Uterus (tissue), 3 donors: ENCODE measurements at regions not wholly inside any gene's neighbourhood (a gene's known extent, or its start where the extent isn't known, plus 50 kb on each side); places are given as distances from the start of the nearest gene placed in this dataset.

Experiments used
- DNase-seq, 2 donors: peaks; one replicate each; pipeline ENCODE4 v3.0.0-alpha.2; 2019 to 2020
- H3K27ac ChIP-seq, 2 donors: fragments of 200-600 bp; sonication (generic); 1 replicate in 1 of 2; 2 replicates in 1 of 2; pipeline ENCODE4 v1.5.1; 2016 to 2018
- H3K27me3 ChIP-seq, 2 donors: fragments of 200-600 bp; sonication (generic); one replicate each; pipeline ENCODE4 v1.5.1; 2018 to 2019; ENCODE audit warnings: control low read depth in 1 of 2
- H3K36me3 ChIP-seq, 2 donors: fragments of 200-600 bp; sonication (generic); one replicate each; pipeline ENCODE4 v1.5.1; 2019; ENCODE audit warnings: control low read depth in 1 of 2
- H3K4me1 ChIP-seq, 2 donors: fragments of 200-600 bp; sonication (generic); one replicate each; pipeline ENCODE4 v1.5.1; 2018 to 2019; ENCODE audit warnings: control low read depth in 1 of 2
- H3K4me3 ChIP-seq, 2 donors: fragments of 200-600 bp; sonication (generic); 1 replicate in 1 of 2; 2 replicates in 1 of 2; pipeline ENCODE4 v1.5.1; 2018 to 2019; ENCODE audit warnings: mild to moderate bottlenecking in 1 of 2
- H3K9me3 ChIP-seq, 2 donors: fragments of 200-600 bp; sonication (generic); one replicate each; pipeline ENCODE4 v1.5.1; 2019; ENCODE audit warnings: control low read depth in 1 of 2
- CTCF ChIP-seq, 4 experiments: fragments of 200-600 bp in 2 of 4; fragments of 450-650 bp in 2 of 4; sonication (generic) in 2 of 4; IDR thresholded peaks; one replicate each; pipeline ENCODE4 v1.5.1; 2016 to 2019; ENCODE audit warnings: antibody characterized with exemption in 4 of 4, mild to moderate bottlenecking in 2 of 4, moderate library complexity in 1 of 4
- POLR2A ChIP-seq, 2 donors: fragments of 450-650 bp; IDR thresholded peaks; one replicate each; pipeline ENCODE4 v1.6.1; 2016; ENCODE audit warnings: antibody characterized with exemption in 2 of 2, mild to moderate bottlenecking in 1 of 2, moderate library complexity in 1 of 2
- intact Hi-C: fragments of 100-400 bp; cut with DNase I; formaldehyde crosslinking; loops from one replicate; pipeline ENCODE4 v1.15.1; 2023; ENCODE audit warnings: low total_unique reads
- donor health status: DM: yes; HTN: yes; CAD: no.

- no peaks in the 10 kb centered on the region for H3K27me3 ChIP-seq
- TF ChIP-seq CTCF (IDR thresholded peaks at IDR 0.05) (no peak), POLR2A (IDR thresholded peaks at IDR 0.05) (no peak)
- no peak overlapping the region for H3K27ac ChIP-seq
- no peak for DNase-seq
- no peaks in the 10 kb centered on the region for H3K4me1 ChIP-seq
- no peak overlapping the region for H3K4me3 ChIP-seq
- H3K9me3 ChIP-seq = no peaks in the 10 kb centered on the region
- no peaks in the 10 kb centered on the region for H3K36me3 ChIP-seq
- intact Hi-C loops = no loop called here
These were observed 183.2 kb downstream of the SOX9 start for GRCh38 chr17:72303787-72304733.

- H3K4me3 ChIP-seq = no peak overlapping the region
- TF ChIP-seq POLR2A (IDR thresholded peaks at IDR 0.05) = no peak
- DNase-seq = no peak
- H3K27me3 ChIP-seq = no peaks in the 10 kb centered on the region
- intact Hi-C loops = no loop called here
- H3K4me1 ChIP-seq = no peaks in the 10 kb centered on the region
- H3K9me3 ChIP-seq = no peaks in the 10 kb centered on the region
- no peak overlapping the region for H3K27ac ChIP-seq
- no peaks in the 10 kb centered on the region for H3K36me3 ChIP-seq
These were observed 184.0 kb downstream of the SOX9 start for GRCh38 chr17:72304859-72305258.

- no peak for DNase-seq
- no peaks in the 10 kb centered on the region for H3K27me3 ChIP-seq
- TF ChIP-seq CTCF (IDR thresholded peaks at IDR 0.05) (no peak), POLR2A (IDR thresholded peaks at IDR 0.05) (no peak)
- no peaks in the 10 kb centered on the region for H3K9me3 ChIP-seq
- no peak overlapping the region for H3K27ac ChIP-seq
- intact Hi-C loops = no loop called here
- no peak overlapping the region for H3K4me3 ChIP-seq
- H3K4me1 ChIP-seq = no peaks in the 10 kb centered on the region
- no peaks in the 10 kb centered on the region for H3K36me3 ChIP-seq
These were observed 184.7 kb downstream of the SOX9 start for GRCh38 chr17:72305472-72305871.

GRCh38 chr17:72306037-72306436, 185.2 kb downstream of the SOX9 start:
- Histone ChIP-seq H3K9me3 (no peaks in the 10 kb centered on the region), H3K4me3 (no peak overlapping the region), H3K36me3 (no peaks in the 10 kb centered on the region), H3K27me3 (no peaks in the 10 kb centered on the region), H3K27ac (no peak overlapping the region), H3K4me1 (no peaks in the 10 kb centered on the region)
- DNase-seq = no peak
- TF ChIP-seq CTCF (IDR thresholded peaks at IDR 0.05) (no peak), POLR2A (IDR thresholded peaks at IDR 0.05) (no peak)
- intact Hi-C loops = no loop called here

GRCh38 chr17:72307836-72308235, 187.0 kb downstream of the SOX9 start:
- Histone ChIP-seq H3K4me1 (no peaks in the 10 kb centered on the region), H3K36me3 (no peaks in the 10 kb centered on the region), H3K9me3 (no peaks in the 10 kb centered on the region), H3K4me3 (no peak overlapping the region), H3K27ac (no peak overlapping the region), H3K27me3 (no peaks in the 10 kb centered on the region)
- TF ChIP-seq POLR2A (IDR thresholded peaks at IDR 0.05) = no peak
- TF ChIP-seq CTCF (IDR thresholded peaks at IDR 0.05) = no peak
- no peak for DNase-seq
- intact Hi-C loops = no loop called here
